ENCODE measurements at regions not wholly inside any gene's neighbourhood (a gene's known extent, or its start where the extent isn't known, plus 50 kb on each side); places are given as distances from the start of the nearest gene placed in this dataset.

DNA sequence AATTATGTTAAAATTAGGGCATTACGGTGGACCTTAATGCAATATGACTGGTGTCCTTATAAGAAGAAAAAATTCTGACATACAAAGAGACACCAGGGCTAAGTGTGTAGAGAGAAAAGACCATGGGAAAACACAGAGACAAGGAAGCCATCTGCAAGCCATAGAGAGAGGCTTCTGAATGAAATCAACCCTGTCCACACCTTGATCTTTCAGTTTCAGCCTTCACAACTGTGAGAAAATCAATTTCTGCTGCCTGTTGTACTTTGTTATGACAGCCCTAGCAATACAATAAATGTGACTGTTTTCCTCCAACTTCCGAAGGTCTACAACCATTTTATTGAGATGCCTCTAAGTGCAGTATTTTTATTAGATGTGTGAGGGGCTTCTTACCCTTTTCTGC is 1407.2 kb downstream of the MRPL39 start:
- no peaks in the 10 kb centered on the region for H3K4me1 ChIP-seq (ENCODE audit: control insufficient read depth, insufficient read depth, low read length)
- no peaks in the 10 kb centered on the region for H3K27me3 ChIP-seq (ENCODE audit: control insufficient read depth, insufficient read depth, low read length)
- no peak for DNase-seq
- no peak overlapping the region for H3K27ac ChIP-seq (ENCODE audit: low read length)
- 86% methylated on average over 1 of the region's 2 CpGs for WGBS (ENCODE audit: insufficient coverage, low lambda C conversion rate)
- H3K9me3 ChIP-seq (ENCODE audit: control insufficient read depth, low read depth, low read length), result peaks cover 5% of the 10 kb centered on the region
- no peaks in the 10 kb centered on the region for H3K36me3 ChIP-seq (ENCODE audit: control insufficient read depth, insufficient read depth, low read length)
- no peak overlapping the region for H3K4me3 ChIP-seq (ENCODE audit: low read length)

GRCh38 chr21:24197923-24198322 is 1409.4 kb downstream of the MRPL39 start:
- Histone ChIP-seq H3K27ac (ENCODE audit: low read length) (no peak overlapping the region), H3K36me3 (ENCODE audit: control insufficient read depth, insufficient read depth, low read length) (no peaks in the 10 kb centered on the region), H3K4me3 (ENCODE audit: low read length) (no peak overlapping the region), H3K9me3 (ENCODE audit: control insufficient read depth, low read depth, low read length) (peaks cover 5% of the 10 kb centered on the region), H3K4me1 (ENCODE audit: control insufficient read depth, insufficient read depth, low read length) (no peaks in the 10 kb centered on the region), H3K27me3 (ENCODE audit: control insufficient read depth, insufficient read depth, low read length) (no peaks in the 10 kb centered on the region)
- no peak for DNase-seq

DNA sequence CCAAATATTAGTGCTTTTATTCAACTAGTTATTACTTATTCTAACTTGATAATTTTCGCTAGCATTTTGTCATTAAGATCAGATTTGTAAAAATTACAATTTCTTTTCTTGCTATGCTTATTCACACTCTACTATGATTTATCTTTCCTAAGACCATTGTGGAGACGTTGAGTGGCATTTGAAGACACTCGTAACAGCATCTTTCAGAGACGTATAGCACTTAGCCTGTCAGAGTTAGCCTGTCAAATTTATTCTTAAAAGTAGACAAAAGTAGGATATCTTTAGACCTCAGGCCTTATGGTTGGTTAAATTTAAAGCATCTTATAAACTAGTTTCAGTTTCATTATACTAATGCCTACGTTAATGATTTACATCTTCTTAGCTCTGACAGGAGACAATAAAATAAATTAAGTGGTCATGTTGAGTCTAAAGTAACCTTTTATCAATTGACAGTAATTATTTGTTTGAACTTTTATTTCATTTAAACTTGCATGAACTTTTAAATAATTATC is 1410.1 kb downstream of the MRPL39 start:
- H3K36me3 ChIP-seq (ENCODE audit: control insufficient read depth, insufficient read depth, low read length), result no peaks in the 10 kb centered on the region
- H3K27ac ChIP-seq (ENCODE audit: low read length), result no peak overlapping the region
- H3K4me1 ChIP-seq (ENCODE audit: control insufficient read depth, insufficient read depth, low read length), result no peaks in the 10 kb centered on the region
- 95% methylated on average over 4 of the region's 5 CpGs for WGBS (ENCODE audit: insufficient coverage, low lambda C conversion rate)
- H3K4me3 ChIP-seq (ENCODE audit: low read length), result no peak overlapping the region
- no peak for DNase-seq
- H3K9me3 ChIP-seq (ENCODE audit: control insufficient read depth, low read depth, low read length), result peaks cover 5% of the 10 kb centered on the region
- no peaks in the 10 kb centered on the region for H3K27me3 ChIP-seq (ENCODE audit: control insufficient read depth, insufficient read depth, low read length)

GRCh38 chr21:24188506-24188905 is 1418.8 kb downstream of the MRPL39 start:
- Histone ChIP-seq H3K4me3 (ENCODE audit: low read length) (no peak overlapping the region), H3K9me3 (ENCODE audit: control insufficient read depth, low read depth, low read length) (no peaks in the 10 kb centered on the region), H3K27me3 (ENCODE audit: control insufficient read depth, insufficient read depth, low read length) (no peaks in the 10 kb centered on the region), H3K36me3 (ENCODE audit: control insufficient read depth, insufficient read depth, low read length) (no peaks in the 10 kb centered on the region), H3K4me1 (ENCODE audit: control insufficient read depth, insufficient read depth, low read length) (no peaks in the 10 kb centered on the region), H3K27ac (ENCODE audit: low read length) (no peak overlapping the region)
- no peak for DNase-seq
- whole genome bisulfite sequencing (ENCODE audit: insufficient coverage, low lambda C conversion rate), result 100% methylated on average over 1 of the region's 4 CpGs

DNA sequence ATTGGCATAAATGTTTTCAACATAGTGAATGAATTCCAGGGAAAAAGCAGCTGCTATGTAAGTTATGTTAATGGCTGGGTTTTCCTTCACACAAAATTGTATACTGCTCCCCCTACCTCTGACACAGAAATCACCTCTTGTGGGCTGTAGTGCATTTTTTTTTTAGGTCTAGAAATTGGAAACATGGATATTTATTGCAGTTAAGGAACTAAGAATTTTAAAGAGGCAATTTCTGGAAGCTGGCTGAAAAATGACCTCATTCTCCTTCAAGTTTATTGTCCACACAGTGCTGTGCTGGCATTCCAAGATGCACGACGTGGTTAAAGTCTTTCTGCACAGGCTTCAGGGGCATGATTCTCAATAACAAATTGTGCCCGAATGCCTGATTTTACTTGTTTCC is 1424.2 kb downstream of the MRPL39 start:
- DNase-seq, result no peak
- Histone ChIP-seq H3K4me3 (ENCODE audit: low read length) (no peak overlapping the region), H3K36me3 (ENCODE audit: control insufficient read depth, insufficient read depth, low read length) (no peaks in the 10 kb centered on the region)

DNA sequence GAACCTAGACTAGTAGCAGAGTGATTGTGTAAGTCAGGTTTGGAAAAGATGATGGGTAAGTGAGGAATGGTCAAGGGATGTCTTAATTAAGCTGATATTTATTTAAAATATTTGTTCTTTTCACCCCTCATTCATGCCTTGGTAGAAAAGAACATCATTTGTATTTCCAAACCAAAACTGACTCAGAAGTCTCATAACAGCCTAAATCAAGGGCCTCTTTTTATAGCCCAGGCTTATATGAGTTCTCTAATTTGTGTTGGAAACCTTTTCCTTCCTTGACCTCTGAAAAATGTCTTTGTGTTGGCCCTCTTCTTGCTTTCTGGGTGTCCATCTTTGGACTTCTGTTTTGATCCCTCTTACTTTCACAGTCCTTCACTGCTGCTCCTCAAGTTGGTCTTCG is 1428.2 kb downstream of the MRPL39 start:
- Histone ChIP-seq H3K4me1 (ENCODE audit: control insufficient read depth, insufficient read depth, low read length) (no peaks in the 10 kb centered on the region), H3K36me3 (ENCODE audit: control insufficient read depth, insufficient read depth, low read length) (no peaks in the 10 kb centered on the region), H3K4me3 (ENCODE audit: low read length) (no peak overlapping the region), H3K27me3 (ENCODE audit: control insufficient read depth, insufficient read depth, low read length) (no peaks in the 10 kb centered on the region), H3K9me3 (ENCODE audit: control insufficient read depth, low read depth, low read length) (no peaks in the 10 kb centered on the region), H3K27ac (ENCODE audit: low read length) (no peak overlapping the region)
- WGBS (ENCODE audit: insufficient coverage, low lambda C conversion rate), result 83% methylated on average over 1 of the region's 1 CpG
- DNase-seq, result no peak

More for the DNA sequence above, 1424.2 kb downstream of the MRPL39 start:
- no peaks in the 10 kb centered on the region for H3K4me1 ChIP-seq (ENCODE audit: control insufficient read depth, insufficient read depth, low read length)
- no peak overlapping the region for H3K27ac ChIP-seq (ENCODE audit: low read length)
- no peaks in the 10 kb centered on the region for H3K27me3 ChIP-seq (ENCODE audit: control insufficient read depth, insufficient read depth, low read length)
- WGBS (ENCODE audit: insufficient coverage, low lambda C conversion rate), result 71% methylated on average over 1 of the region's 3 CpGs
- H3K9me3 ChIP-seq (ENCODE audit: control insufficient read depth, low read depth, low read length), result no peaks in the 10 kb centered on the region

DNA sequence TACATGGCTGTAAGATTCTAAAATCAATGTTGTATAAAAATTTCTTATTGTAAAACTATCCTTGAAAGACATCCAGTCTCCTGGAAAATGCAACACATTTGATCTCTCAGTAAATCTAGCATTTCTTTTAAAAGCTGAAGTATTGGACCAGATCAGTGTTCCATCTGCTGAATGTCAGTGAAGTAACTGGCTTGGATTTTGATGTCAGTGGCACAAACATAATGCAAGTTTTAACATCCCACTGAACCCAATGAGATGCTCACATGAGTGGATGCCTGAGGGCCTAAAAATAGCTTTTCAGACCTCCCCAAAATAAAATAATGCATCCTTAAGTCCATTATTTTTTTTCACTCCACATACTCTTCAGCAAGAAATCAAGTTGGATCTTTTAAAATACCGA is 1432.2 kb downstream of the MRPL39 start:
- H3K36me3 ChIP-seq (ENCODE audit: control insufficient read depth, insufficient read depth, low read length), result no peaks in the 10 kb centered on the region

GRCh38 chr21:24171736-24172135 is 1435.5 kb downstream of the MRPL39 start:
- Histone ChIP-seq H3K36me3 (ENCODE audit: control insufficient read depth, insufficient read depth, low read length) (no peaks in the 10 kb centered on the region), H3K27me3 (ENCODE audit: control insufficient read depth, insufficient read depth, low read length) (no peaks in the 10 kb centered on the region), H3K9me3 (ENCODE audit: control insufficient read depth, low read depth, low read length) (no peaks in the 10 kb centered on the region), H3K27ac (ENCODE audit: low read length) (no peak overlapping the region), H3K4me3 (ENCODE audit: low read length) (no peak overlapping the region), H3K4me1 (ENCODE audit: control insufficient read depth, insufficient read depth, low read length) (no peaks in the 10 kb centered on the region)
- no peak for DNase-seq
- 100% methylated on average over 1 of the region's 4 CpGs for WGBS (ENCODE audit: insufficient coverage, low lambda C conversion rate)

More for the DNA sequence above, 1432.2 kb downstream of the MRPL39 start:
- DNase-seq, result no peak
- Histone ChIP-seq H3K27ac (ENCODE audit: low read length) (no peak overlapping the region), H3K9me3 (ENCODE audit: control insufficient read depth, low read depth, low read length) (no peaks in the 10 kb centered on the region), H3K4me1 (ENCODE audit: control insufficient read depth, insufficient read depth, low read length) (no peaks in the 10 kb centered on the region), H3K27me3 (ENCODE audit: control insufficient read depth, insufficient read depth, low read length) (no peaks in the 10 kb centered on the region), H3K4me3 (ENCODE audit: low read length) (no peak overlapping the region)
- 100% methylated on average over 1 of the region's 1 CpG for WGBS (ENCODE audit: insufficient coverage, low lambda C conversion rate)

- 100% methylated on average over 2 of the region's 8 CpGs for WGBS (ENCODE audit: insufficient coverage, low lambda C conversion rate)
- H3K36me3 ChIP-seq (ENCODE audit: control insufficient read depth, insufficient read depth, low read length), result no peaks in the 10 kb centered on the region
- no peak overlapping the region for H3K27ac ChIP-seq (ENCODE audit: low read length)
Observed at GRCh38 chr21:24163539-24163938, 1443.7 kb downstream of the MRPL39 start.

GRCh38 chr21:24160528-24160927 is 1446.8 kb downstream of the MRPL39 start:
- Histone ChIP-seq H3K36me3 (ENCODE audit: control insufficient read depth, insufficient read depth, low read length) (no peaks in the 10 kb centered on the region), H3K27me3 (ENCODE audit: control insufficient read depth, insufficient read depth, low read length) (no peaks in the 10 kb centered on the region), H3K4me3 (ENCODE audit: low read length) (no peak overlapping the region), H3K4me1 (ENCODE audit: control insufficient read depth, insufficient read depth, low read length) (no peaks in the 10 kb centered on the region), H3K27ac (ENCODE audit: low read length) (no peak overlapping the region), H3K9me3 (ENCODE audit: control insufficient read depth, low read depth, low read length) (no peaks in the 10 kb centered on the region)
- 75% methylated on average over 1 of the region's 5 CpGs for WGBS (ENCODE audit: insufficient coverage, low lambda C conversion rate)
- no peak for DNase-seq

More at GRCh38 chr21:24163539-24163938, 1443.7 kb downstream of the MRPL39 start:
- H3K4me3 ChIP-seq (ENCODE audit: low read length), result no peak overlapping the region
- H3K27me3 ChIP-seq (ENCODE audit: control insufficient read depth, insufficient read depth, low read length), result no peaks in the 10 kb centered on the region
- H3K9me3 ChIP-seq (ENCODE audit: control insufficient read depth, low read depth, low read length), result no peaks in the 10 kb centered on the region
- no peaks in the 10 kb centered on the region for H3K4me1 ChIP-seq (ENCODE audit: control insufficient read depth, insufficient read depth, low read length)
- DNase-seq, result no peak

DNA sequence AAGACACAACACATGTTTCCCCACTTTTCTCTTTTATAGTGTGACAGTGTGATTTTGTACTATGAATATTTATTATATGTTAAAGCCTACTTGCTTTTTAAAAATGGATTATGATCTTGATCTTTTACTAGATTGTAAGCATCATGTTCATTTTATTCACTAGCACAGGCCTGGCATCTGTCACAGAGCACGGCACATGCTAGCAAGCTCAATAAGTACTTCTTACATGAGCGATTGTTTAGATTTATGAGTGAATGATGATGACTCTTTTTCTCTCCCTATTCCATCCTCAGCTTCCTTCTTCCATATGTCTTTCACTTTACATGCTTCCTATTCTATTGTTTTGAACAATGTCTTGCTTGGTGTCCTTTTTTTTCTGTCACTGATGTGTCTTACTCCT is 1454.1 kb downstream of the MRPL39 start:
- H3K4me3 ChIP-seq (ENCODE audit: low read length), result no peak overlapping the region
- H3K4me1 ChIP-seq (ENCODE audit: control insufficient read depth, insufficient read depth, low read length), result no peaks in the 10 kb centered on the region
- no peak for DNase-seq
- no peaks in the 10 kb centered on the region for H3K27me3 ChIP-seq (ENCODE audit: control insufficient read depth, insufficient read depth, low read length)
- 73% methylated on average over 2 of the region's 2 CpGs for WGBS (ENCODE audit: insufficient coverage, low lambda C conversion rate)
- H3K27ac ChIP-seq (ENCODE audit: low read length), result no peak overlapping the region
- no peaks in the 10 kb centered on the region for H3K36me3 ChIP-seq (ENCODE audit: control insufficient read depth, insufficient read depth, low read length)
- no peaks in the 10 kb centered on the region for H3K9me3 ChIP-seq (ENCODE audit: control insufficient read depth, low read depth, low read length)

Data from large intestine (tissue), 3 donors.